NCI-H2029 (cell line): ENCODE measurements at regions not wholly inside any gene's neighbourhood (a gene's known extent, or its start where the extent isn't known, plus 50 kb on each side); places are given as distances from the start of the nearest gene placed in this dataset.

Experiments used
- DNase-seq: peaks from one replicate; lab custom pipeline; 2025; lab: John Stamatoyannopoulos, UW

DNA sequence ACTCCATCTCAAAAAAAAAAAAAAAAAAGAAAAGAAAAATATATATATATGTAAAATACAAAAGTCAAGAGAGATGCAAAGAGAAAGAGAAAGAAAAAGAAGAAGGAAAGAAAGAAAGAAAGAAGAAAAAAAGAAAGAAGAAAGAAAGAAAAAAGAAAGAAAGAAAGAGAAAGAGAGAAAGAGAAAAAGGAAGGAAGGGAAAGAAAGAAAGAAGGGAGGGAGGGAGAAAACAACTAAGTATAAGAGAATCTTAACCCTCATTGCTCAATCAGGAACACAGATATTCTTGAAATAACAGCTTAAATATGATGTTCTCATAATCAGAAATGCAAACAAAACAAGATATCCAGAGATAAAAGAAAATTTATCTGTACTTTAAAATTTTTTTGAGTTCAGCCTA, 54.4 kb upstream of the MARCKS start:
- DNase-seq: no peak

DNA sequence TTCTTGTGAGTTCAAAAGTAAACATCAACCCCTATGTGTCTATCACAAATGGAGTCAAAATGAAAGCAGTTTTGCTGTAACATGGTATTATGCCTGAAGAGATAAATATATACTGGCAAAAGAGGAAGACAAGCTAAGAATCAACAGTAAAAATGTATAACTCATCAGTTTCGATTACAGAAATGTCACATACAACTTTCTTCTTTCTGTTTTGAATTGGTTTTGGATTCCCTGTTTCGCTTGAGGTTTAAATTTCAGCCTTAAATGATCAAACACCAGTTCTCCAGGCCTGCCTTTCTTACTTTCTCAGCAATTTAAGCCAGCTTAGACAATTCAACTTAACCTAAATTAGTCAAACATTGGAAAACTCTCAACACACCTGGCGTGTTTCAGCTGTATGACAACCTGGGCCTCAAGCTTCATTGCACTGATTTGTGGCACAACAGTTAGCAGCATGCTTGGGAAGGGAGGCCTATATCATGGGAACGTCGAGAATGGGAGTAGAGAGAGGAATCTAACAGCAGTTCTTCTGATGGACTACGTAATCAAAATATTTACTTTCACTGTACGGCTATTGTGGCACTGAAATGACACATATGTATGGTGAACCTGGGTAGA, 51.9 kb upstream of the MARCKS start:
- no peak for DNase-seq

DNA sequence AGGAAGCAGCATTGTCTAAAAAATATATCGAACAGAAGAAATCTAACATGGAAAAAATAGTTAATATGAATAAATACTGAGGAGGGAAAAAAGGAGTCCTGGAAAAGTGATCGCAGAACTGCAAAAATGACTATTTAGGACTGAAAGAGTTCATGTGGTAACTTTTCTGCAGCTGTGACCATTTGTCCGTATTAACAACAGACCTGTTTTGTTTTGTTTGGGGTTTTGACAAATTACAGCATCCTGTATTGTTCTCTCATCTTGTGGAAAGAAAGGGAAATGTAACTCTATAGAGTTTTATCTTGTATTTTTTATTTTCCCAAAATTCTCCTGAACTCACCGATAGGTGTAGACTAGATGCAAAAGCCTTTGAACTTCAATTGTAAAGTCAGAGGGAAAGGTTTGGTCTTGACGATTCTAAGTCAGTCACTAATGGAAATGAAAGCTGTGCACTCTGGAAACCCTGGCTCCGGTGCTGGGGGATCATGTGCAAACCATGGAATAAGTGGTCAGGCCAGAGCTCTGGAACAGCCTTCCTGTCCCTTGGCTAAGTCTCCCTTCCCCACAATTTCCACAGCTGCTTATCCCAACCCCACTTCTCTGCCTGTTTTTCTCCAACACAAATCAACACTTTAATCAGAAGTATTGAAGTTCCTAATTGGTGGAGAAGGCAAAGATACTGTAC, 51.2 kb upstream of the MARCKS start:
- DNase-seq: no peak
